ENCODE measurements at regions not wholly inside any gene's neighbourhood (a gene's known extent, or its start where the extent isn't known, plus 50 kb on each side); places are given as distances from the start of the nearest gene placed in this dataset.
"Not testable (repeated sequence)": the region's sequence is repeated elsewhere in the genome, so short reads cannot be mapped to it uniquely, and the experiment has no call there.

- ATAC-seq: no peak
- intact Hi-C loops (cut with DNase I): no loop called here
- no peak for DNase-seq
- Histone ChIP-seq H3K27me3 (no peaks in the 10 kb centered on the region), H3K27ac (no peak overlapping the region), H3K36me3 (no peaks in the 10 kb centered on the region), H3K9me3 (no peaks in the 10 kb centered on the region), H3K4me1 (no peaks in the 10 kb centered on the region), H3K4me3 (no peak overlapping the region)
- TF ChIP-seq POLR2A (IDR thresholded peaks at IDR 0.05): no peak
- TF ChIP-seq, protein P1, sequence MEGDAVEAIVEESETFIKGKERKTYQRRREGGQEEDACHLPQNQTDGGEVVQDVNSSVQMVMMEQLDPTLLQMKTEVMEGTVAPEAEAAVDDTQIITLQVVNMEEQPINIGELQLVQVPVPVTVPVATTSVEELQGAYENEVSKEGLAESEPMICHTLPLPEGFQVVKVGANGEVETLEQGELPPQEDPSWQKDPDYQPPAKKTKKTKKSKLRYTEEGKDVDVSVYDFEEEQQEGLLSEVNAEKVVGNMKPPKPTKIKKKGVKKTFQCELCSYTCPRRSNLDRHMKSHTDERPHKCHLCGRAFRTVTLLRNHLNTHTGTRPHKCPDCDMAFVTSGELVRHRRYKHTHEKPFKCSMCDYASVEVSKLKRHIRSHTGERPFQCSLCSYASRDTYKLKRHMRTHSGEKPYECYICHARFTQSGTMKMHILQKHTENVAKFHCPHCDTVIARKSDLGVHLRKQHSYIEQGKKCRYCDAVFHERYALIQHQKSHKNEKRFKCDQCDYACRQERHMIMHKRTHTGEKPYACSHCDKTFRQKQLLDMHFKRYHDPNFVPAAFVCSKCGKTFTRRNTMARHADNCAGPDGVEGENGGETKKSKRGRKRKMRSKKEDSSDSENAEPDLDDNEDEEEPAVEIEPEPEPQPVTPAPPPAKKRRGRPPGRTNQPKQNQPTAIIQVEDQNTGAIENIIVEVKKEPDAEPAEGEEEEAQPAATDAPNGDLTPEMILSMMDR (IDR thresholded peaks at IDR 0.05): no peak
- WGBS (ENCODE audit: insufficient coverage, low coverage, low lambda C conversion rate, missing lambda C conversion rate): 67% methylated on average over 3 of the region's 3 CpGs
These were observed 88.5 kb upstream of the ZBTB18 start for GRCh38 chr1:243962541-243962940.

DNA sequence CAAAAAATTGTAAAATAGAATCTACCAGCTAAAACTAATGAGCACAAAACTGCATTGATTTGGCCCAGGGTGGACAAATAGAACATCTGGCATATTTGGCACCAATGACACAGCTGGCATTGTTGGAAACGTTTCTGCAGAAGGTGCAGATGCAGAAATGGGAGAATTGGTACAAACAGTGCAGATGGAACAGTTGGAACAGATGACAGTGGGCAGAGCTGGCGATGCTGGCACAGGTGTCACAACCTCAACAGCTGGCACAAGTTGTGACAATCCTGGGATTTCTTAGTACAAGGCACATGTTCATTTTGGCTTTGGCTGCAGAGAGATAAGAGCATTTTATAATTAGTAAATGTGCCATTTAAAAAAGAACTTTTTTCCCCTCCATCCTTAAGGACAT is 91.1 kb upstream of the ZBTB18 start:
- no peaks in the 10 kb centered on the region for H3K27me3 ChIP-seq
- intact Hi-C loops (cut with DNase I): no loop called here
- ATAC-seq (no peak), DNase-seq (no peak)
- 44% methylated on average over 2 of the region's 2 CpGs for whole genome bisulfite sequencing (ENCODE audit: insufficient coverage, low coverage, low lambda C conversion rate, missing lambda C conversion rate)
- H3K4me3 ChIP-seq: no peak overlapping the region
- H3K4me1 ChIP-seq: no peaks in the 10 kb centered on the region
- no peak overlapping the region for H3K27ac ChIP-seq
- H3K9me3 ChIP-seq: no peaks in the 10 kb centered on the region
- TF ChIP-seq, protein P1 (IDR thresholded peaks at IDR 0.05): no peak
- no peaks in the 10 kb centered on the region for H3K36me3 ChIP-seq

DNA sequence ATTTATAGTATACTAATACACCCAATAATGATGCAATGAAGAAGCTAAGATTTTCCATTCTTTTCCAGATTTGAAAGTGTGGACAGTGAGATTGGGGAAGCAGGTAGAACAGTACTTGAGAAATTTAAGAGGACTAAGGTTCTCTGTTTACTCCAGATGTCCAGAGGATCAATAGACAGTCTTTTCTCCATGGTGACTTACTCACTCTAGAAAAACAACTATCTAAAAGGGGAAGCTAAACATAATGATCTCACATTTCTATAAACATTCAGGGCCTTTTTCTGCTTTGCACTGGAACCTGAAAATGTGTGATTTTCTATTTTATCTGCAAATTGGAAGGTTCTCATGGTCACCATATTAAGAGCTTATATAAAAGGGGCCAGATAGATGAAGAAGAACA is 93.9 kb upstream of the ZBTB18 start:
- no peaks in the 10 kb centered on the region for H3K4me1 ChIP-seq
- H3K4me3 ChIP-seq: no peak overlapping the region
- TF ChIP-seq, protein P1 (IDR thresholded peaks at IDR 0.05): no peak
- no peak for TF ChIP-seq POLR2A (IDR thresholded peaks at IDR 0.05)
- no peak overlapping the region for H3K27ac ChIP-seq
- DNase-seq (no peak), ATAC-seq (no peak)
- no peaks in the 10 kb centered on the region for H3K27me3 ChIP-seq
- intact Hi-C loops (cut with DNase I): no loop called here
- no peaks in the 10 kb centered on the region for H3K36me3 ChIP-seq
- H3K9me3 ChIP-seq: no peaks in the 10 kb centered on the region

DNA sequence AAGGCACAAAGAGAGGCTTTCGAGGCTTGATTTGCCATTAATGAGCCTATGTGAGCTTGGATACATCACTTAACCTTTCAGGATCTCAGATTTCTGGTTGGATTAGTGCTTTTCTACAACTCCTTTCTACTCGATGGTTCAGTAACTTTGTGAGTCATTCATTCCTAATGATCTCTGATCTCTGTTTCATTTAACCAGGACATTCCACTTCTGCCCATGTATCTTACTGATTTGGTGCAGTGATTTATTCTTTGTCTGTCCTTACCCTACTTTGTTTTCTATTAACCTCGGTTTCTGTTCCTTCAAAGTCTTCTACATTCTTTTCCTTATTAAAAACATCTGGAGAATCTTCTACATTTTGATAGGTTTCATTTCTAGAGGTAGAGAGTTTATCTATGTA is 94.6 kb upstream of the ZBTB18 start:
- Histone ChIP-seq H3K9me3 (no peaks in the 10 kb centered on the region), H3K4me3 (no peak overlapping the region), H3K4me1 (no peaks in the 10 kb centered on the region), H3K27me3 (no peaks in the 10 kb centered on the region), H3K27ac (no peak overlapping the region), H3K36me3 (no peaks in the 10 kb centered on the region)
- no peak for TF ChIP-seq POLR2A (IDR thresholded peaks at IDR 0.05)
- TF ChIP-seq, protein P1 (IDR thresholded peaks at IDR 0.05): no peak
- intact Hi-C loops (cut with DNase I): no loop called here
- WGBS (ENCODE audit: insufficient coverage, low coverage, low lambda C conversion rate, missing lambda C conversion rate): 50% methylated on average over 3 of the region's 3 CpGs
- DNase-seq (no peak), ATAC-seq (no peak)

GRCh38 chr1:243951207-243951606 is 99.9 kb upstream of the ZBTB18 start:
- H3K9me3 ChIP-seq; H3K27ac ChIP-seq; intact Hi-C loops (cut with DNase I); H3K27me3 ChIP-seq; DNase-seq; H3K4me1 ChIP-seq; ATAC-seq; H3K36me3 ChIP-seq; H3K4me3 ChIP-seq: not testable (repeated sequence)
- WGBS (ENCODE audit: insufficient coverage, low coverage, low lambda C conversion rate, missing lambda C conversion rate): 82% methylated on average over 11 of the region's 11 CpGs
